ENCODE measurements at regions not wholly inside any gene's neighbourhood (a gene's known extent, or its start where the extent isn't known, plus 50 kb on each side); places are given as distances from the start of the nearest gene placed in this dataset.

- TF ChIP-seq, protein P1, sequence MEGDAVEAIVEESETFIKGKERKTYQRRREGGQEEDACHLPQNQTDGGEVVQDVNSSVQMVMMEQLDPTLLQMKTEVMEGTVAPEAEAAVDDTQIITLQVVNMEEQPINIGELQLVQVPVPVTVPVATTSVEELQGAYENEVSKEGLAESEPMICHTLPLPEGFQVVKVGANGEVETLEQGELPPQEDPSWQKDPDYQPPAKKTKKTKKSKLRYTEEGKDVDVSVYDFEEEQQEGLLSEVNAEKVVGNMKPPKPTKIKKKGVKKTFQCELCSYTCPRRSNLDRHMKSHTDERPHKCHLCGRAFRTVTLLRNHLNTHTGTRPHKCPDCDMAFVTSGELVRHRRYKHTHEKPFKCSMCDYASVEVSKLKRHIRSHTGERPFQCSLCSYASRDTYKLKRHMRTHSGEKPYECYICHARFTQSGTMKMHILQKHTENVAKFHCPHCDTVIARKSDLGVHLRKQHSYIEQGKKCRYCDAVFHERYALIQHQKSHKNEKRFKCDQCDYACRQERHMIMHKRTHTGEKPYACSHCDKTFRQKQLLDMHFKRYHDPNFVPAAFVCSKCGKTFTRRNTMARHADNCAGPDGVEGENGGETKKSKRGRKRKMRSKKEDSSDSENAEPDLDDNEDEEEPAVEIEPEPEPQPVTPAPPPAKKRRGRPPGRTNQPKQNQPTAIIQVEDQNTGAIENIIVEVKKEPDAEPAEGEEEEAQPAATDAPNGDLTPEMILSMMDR (conservative IDR thresholded peaks at IDR 0.05), result no peak
- TF ChIP-seq ZFX (IDR thresholded peaks at IDR 0.05), result no peak
These were observed 1098.8 kb upstream of the IGFBP7 start for GRCh38 chr4:58209001-58209400.
